SK-N-SH treated with all-trans-retinoic acid at 6 μM for 48 hours (cell line): ENCODE measurements at regions not wholly inside any gene's neighbourhood (a gene's known extent, or its start where the extent isn't known, plus 50 kb on each side); places are given as distances from the start of the nearest gene placed in this dataset.

Experiments
- ESRRG ChIP-seq: fragments of 250-450 bp; sonication (Bioruptor Pico); IDR thresholded peaks from 2 replicates; pipeline ENCODE4 v1.6.1; 2021; ENCODE audit warnings: mild to moderate bottlenecking
- GLIS3 ChIP-seq: fragments of 250-450 bp; sonication (Bioruptor Pico); IDR thresholded peaks from 2 replicates; pipeline ENCODE4 v1.5.0; 2020; ENCODE audit warnings: mild to moderate bottlenecking, moderate library complexity
- ZFP3 ChIP-seq: fragments of 250-450 bp; sonication (Bioruptor Pico); IDR thresholded peaks from 2 replicates; pipeline ENCODE4 v1.5.0; 2020; ENCODE audit warnings: mild to moderate bottlenecking, moderate library complexity

GRCh38 chr1:43066578-43066977, 105.5 kb downstream of the EBNA1BP2 start:
- TF ChIP-seq ZFP3 (CRISPR knock-in tag) (no peak), GLIS3 (CRISPR knock-in tag) (no peak), ESRRG (CRISPR knock-in tag) (no peak)
